Neural cell (in vitro differentiated cells): ENCODE measurements at regions not wholly inside any gene's neighbourhood (a gene's known extent, or its start where the extent isn't known, plus 50 kb on each side); places are given as distances from the start of the nearest gene placed in this dataset.

Source experiments
- H2AFZ ChIP-seq: fragments of 200-600, 300-800 bp; sonication (generic), shearing (Covaris generic); 2 replicates; pipeline ENCODE4 v1.6.0; 2014; ENCODE audit warnings: low read depth, mild to moderate bottlenecking, antibody characterized with exemption, low read length, moderate library complexity
- H3F3A ChIP-seq: fragments of 200-600 bp; shearing (Covaris generic); 2 replicates; pipeline ENCODE4 v1.6.1; 2016; ENCODE audit warnings: mild to moderate bottlenecking, moderate library complexity, mixed read lengths, antibody characterized with exemption, low read length; ENCODE audit not compliant: insufficient read depth, poor library complexity, severe bottlenecking
- H3K27ac ChIP-seq: fragments of 200-600, 300-800 bp; sonication (generic), shearing (Covaris generic); 2 replicates; pipeline ENCODE4 v1.5.1; 2014; ENCODE audit warnings: mild to moderate bottlenecking, low read length, moderate library complexity
- H3K27me3 ChIP-seq: fragments of 300-800, 200-600 bp; sonication (generic), shearing (Covaris generic); 2 replicates; pipeline ENCODE4 v1.6.0; 2014; ENCODE audit warnings: mild to moderate bottlenecking, low read depth, low read length, moderate library complexity; ENCODE audit not compliant: insufficient read depth
- H3K36me3 ChIP-seq: fragments of 300-800, 200-600 bp; sonication (generic), shearing (Covaris generic); 2 replicates; pipeline ENCODE4 v1.5.1; 2014; ENCODE audit warnings: mild to moderate bottlenecking, antibody characterized with exemption, low read length, moderate library complexity; ENCODE audit not compliant: insufficient read depth
- H3K4me2 ChIP-seq: fragments of 300-800, 200-600 bp; sonication (generic), shearing (Covaris generic); 2 replicates; pipeline ENCODE4 v1.6.0; 2014; ENCODE audit warnings: mild to moderate bottlenecking, low read length
- H3K4me3 ChIP-seq: fragments of 300-800, 200-600 bp; sonication (generic), shearing (Covaris generic); 2 replicates; pipeline ENCODE4 v1.5.1; 2014; ENCODE audit warnings: mild to moderate bottlenecking, low read length, moderate library complexity
- H3K79me2 ChIP-seq: fragments of 200-600 bp; shearing (Covaris generic); replicated peaks from 2 replicates; pipeline ENCODE4 v1.6.0; 2014; ENCODE audit warnings: mild to moderate bottlenecking, low read length, moderate library complexity; ENCODE audit not compliant: insufficient read depth
- H3K9ac ChIP-seq: fragments of 300-800, 200-600 bp; sonication (generic), shearing (Covaris generic); 2 replicates; pipeline ENCODE4 v1.6.1; 2016; ENCODE audit warnings: mild to moderate bottlenecking, low read length, mixed read lengths
- H3K9me2 ChIP-seq: fragments of 200-600 bp; shearing (Covaris generic); 2 replicates; pipeline ENCODE4 v1.6.1; 2016; ENCODE audit warnings: mild to moderate bottlenecking, low read length, mixed read lengths; ENCODE audit not compliant: insufficient read depth
- H3K9me3 ChIP-seq: fragments of 200-600, 300-800 bp; sonication (generic), shearing (Covaris generic); 2 replicates; pipeline ENCODE4 v1.6.1; 2016; ENCODE audit warnings: mild to moderate bottlenecking, mixed run types, low read length, moderate library complexity, mixed read lengths
- H4K20me1 ChIP-seq: fragments of 200-600 bp; shearing (Covaris generic); 2 replicates; pipeline ENCODE4 v1.6.1; 2016; ENCODE audit warnings: mild to moderate bottlenecking, mixed run types; ENCODE audit not compliant: insufficient read depth
- CTCF ChIP-seq: fragments of 450-650 bp; IDR thresholded peaks from 2 replicates; pipeline ENCODE4 v1.5.1; 2014; ENCODE audit warnings: antibody characterized with exemption, mild to moderate bottlenecking, moderate library complexity; ENCODE audit not compliant: poor library complexity, severe bottlenecking
- EP300 ChIP-seq: fragments of 450-650 bp; conservative IDR thresholded peaks from 2 replicates; pipeline ENCODE4 v1.6.1; 2014; ENCODE audit warnings: antibody characterized with exemption, mild to moderate bottlenecking, moderate library complexity; ENCODE audit not compliant: poor library complexity, severe bottlenecking
- EZH2 ChIP-seq: fragments of 200-600, 300-800 bp; shearing (Covaris generic), sonication (generic); IDR thresholded peaks from 2 replicates; pipeline ENCODE4 v1.6.1; 2014; ENCODE audit warnings: antibody characterized with exemption, low read length, borderline replicate concordance, mild to moderate bottlenecking; ENCODE audit not compliant: insufficient read depth, poor library complexity, severe bottlenecking
- MXI1 ChIP-seq: fragments of 450-650 bp; conservative IDR thresholded peaks from 2 replicates; pipeline ENCODE4 v1.6.1; 2014; ENCODE audit warnings: antibody characterized with exemption, mild to moderate bottlenecking; ENCODE audit not compliant: poor library complexity, severe bottlenecking
- POLR2AphosphoS5 ChIP-seq: IDR thresholded peaks from 2 replicates; pipeline ENCODE4 v1.6.1; 2012
- RAD21 ChIP-seq: fragments of 450-650 bp; conservative IDR thresholded peaks from 2 replicates; pipeline ENCODE4 v1.6.1; 2014; ENCODE audit warnings: antibody characterized with exemption, mild to moderate bottlenecking, moderate library complexity
- REST ChIP-seq: IDR thresholded peaks from 2 replicates; pipeline ENCODE4 v1.6.1; 2012; ENCODE audit warnings: borderline replicate concordance
- SMC3 ChIP-seq: fragments of 450-650 bp; conservative IDR thresholded peaks from 2 replicates; pipeline ENCODE4 v1.6.1; 2014; ENCODE audit warnings: antibody characterized with exemption, mild to moderate bottlenecking, moderate library complexity; ENCODE audit not compliant: poor library complexity
- TAF1 ChIP-seq: IDR thresholded peaks from 2 replicates; pipeline ENCODE4 v1.6.1; 2012; ENCODE audit warnings: low read depth

- H3K9ac ChIP-seq, result no peak overlapping the region
- H3K4me2 ChIP-seq, result no peak overlapping the region
- H4K20me1 ChIP-seq, result no peaks in the 10 kb centered on the region
- H3F3A ChIP-seq, result no peaks in the 10 kb centered on the region
- H3K36me3 ChIP-seq, result no peaks in the 10 kb centered on the region
- no peak overlapping the region for H3K4me3 ChIP-seq
- H2AFZ ChIP-seq, result no peak overlapping the region
- H3K27me3 ChIP-seq, result no peaks in the 10 kb centered on the region
- no peak overlapping the region for H3K27ac ChIP-seq
- no peaks in the 10 kb centered on the region for H3K9me3 ChIP-seq
- H3K79me2 ChIP-seq, result no peaks in the 10 kb centered on the region
- H3K9me2 ChIP-seq, result no peaks in the 10 kb centered on the region
- TF ChIP-seq RAD21 (no peak), POLR2AphosphoS5 (no peak), EZH2 (no peak), REST (no peak), TAF1 (no peak), SMC3 (no peak), EP300 (no peak), MXI1 (no peak), CTCF (no peak)
Measured at GRCh38 chr4:35879479-35879878, 364.8 kb downstream of the ARAP2 start.

- H3K36me3 ChIP-seq, result no peaks in the 10 kb centered on the region
- no peak overlapping the region for H3K4me3 ChIP-seq
- H3K9me3 ChIP-seq, result peaks cover 3% of the 10 kb centered on the region
- no peak overlapping the region for H3K4me2 ChIP-seq
- H3K9ac ChIP-seq, result no peak overlapping the region
- H3K27ac ChIP-seq, result no peak overlapping the region
- no peaks in the 10 kb centered on the region for H3K79me2 ChIP-seq
- no peaks in the 10 kb centered on the region for H3F3A ChIP-seq
- no peaks in the 10 kb centered on the region for H4K20me1 ChIP-seq
- H3K27me3 ChIP-seq, result no peaks in the 10 kb centered on the region
- no peaks in the 10 kb centered on the region for H3K9me2 ChIP-seq
- TF ChIP-seq TAF1 (no peak), EZH2 (no peak), EP300 (no peak)
- H2AFZ ChIP-seq, result no peak overlapping the region
Measured at GRCh38 chr4:35883108-35883507, 361.2 kb downstream of the ARAP2 start.
